AG04449 (cell line): ENCODE measurements at regions not wholly inside any gene's neighbourhood (a gene's known extent, or its start where the extent isn't known, plus 50 kb on each side); places are given as distances from the start of the nearest gene placed in this dataset.

Source experiments
- CTCF ChIA-PET: fragments of 350-600 bp; formaldehyde crosslinking; extraction: SDS; loops from one replicate; lab custom pipeline; 2021; ENCODE audit warnings: antibody characterized with exemption; lab: Yijun Ruan, JAX
- POLR2A ChIA-PET: fragments of 400-600, 350-600 bp; formaldehyde crosslinking; extraction: SDS; loops from one replicate; lab custom pipeline; 2020; ENCODE audit warnings: antibody characterized with exemption, inconsistent platforms; lab: Yijun Ruan, JAX
- DNase-seq: peaks from one replicate; pipeline ENCODE4 v3.0.0-alpha.2; 2010; ENCODE audit warnings: low read depth, low spot score
- H3K4me3 ChIP-seq: 2 replicates; pipeline ENCODE4 v1.5.1; 2011; ENCODE audit warnings: low read depth, mild to moderate bottlenecking, control low read depth, low read length
- TF ChIP-seq, protein P1 (sequence below): IDR thresholded peaks from one replicate; pipeline ENCODE4 v1.5.1; 2011; ENCODE audit warnings: mild to moderate bottlenecking, moderate library complexity, low read length, control low read depth, inconsistent platforms; ENCODE audit not compliant: insufficient read depth; ENCODE audit errors: missing control alignments

DNA sequence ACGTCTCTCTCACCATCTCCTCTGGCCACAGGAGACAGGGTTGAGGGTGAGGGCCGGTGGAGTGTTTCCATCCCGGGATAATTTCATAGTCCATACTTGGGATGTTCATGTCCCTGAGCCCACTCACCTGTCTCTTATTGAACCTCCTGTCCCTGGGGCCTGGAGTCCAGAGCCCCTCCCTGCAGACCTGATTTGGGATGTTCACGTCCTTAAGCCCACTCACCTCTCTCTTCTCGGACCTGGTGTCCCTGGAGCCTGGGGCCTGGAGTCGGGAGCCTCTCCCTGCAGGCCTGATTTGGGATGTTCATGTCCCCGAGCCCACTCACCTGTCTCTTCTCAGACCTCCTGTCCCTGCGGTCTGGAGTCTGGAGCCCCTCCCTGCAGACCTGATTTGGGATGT lies 868.2 kb downstream of the BRD1 start:
- TF ChIP-seq, protein P1, sequence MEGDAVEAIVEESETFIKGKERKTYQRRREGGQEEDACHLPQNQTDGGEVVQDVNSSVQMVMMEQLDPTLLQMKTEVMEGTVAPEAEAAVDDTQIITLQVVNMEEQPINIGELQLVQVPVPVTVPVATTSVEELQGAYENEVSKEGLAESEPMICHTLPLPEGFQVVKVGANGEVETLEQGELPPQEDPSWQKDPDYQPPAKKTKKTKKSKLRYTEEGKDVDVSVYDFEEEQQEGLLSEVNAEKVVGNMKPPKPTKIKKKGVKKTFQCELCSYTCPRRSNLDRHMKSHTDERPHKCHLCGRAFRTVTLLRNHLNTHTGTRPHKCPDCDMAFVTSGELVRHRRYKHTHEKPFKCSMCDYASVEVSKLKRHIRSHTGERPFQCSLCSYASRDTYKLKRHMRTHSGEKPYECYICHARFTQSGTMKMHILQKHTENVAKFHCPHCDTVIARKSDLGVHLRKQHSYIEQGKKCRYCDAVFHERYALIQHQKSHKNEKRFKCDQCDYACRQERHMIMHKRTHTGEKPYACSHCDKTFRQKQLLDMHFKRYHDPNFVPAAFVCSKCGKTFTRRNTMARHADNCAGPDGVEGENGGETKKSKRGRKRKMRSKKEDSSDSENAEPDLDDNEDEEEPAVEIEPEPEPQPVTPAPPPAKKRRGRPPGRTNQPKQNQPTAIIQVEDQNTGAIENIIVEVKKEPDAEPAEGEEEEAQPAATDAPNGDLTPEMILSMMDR: no peak
- no peak overlapping the region for H3K4me3 ChIP-seq
- ChIA-PET POLR2A (no interaction called here), CTCF (no interaction called here)
- no peak for DNase-seq

DNA sequence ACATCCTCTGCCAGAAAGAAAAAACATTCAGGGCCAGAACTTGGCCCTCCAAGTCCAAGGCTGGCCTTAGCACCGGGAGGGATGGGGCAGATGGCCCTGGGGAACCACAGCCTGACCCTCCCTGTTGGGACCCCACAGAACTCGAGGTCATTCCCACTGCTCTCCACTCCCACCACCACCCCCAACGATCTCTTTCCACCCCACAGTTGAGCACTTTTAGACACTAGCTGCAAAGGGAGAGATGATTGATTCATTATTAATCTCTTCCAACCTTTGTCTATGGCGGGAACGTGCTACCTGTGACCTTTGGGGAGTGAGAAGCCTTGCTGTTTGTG lies 869.7 kb downstream of the BRD1 start:
- DNase-seq: no peak
- ChIA-PET POLR2A (no interaction called here), CTCF (no interaction called here)
- no peak overlapping the region for H3K4me3 ChIP-seq
- TF ChIP-seq, protein P1: no peak

DNA sequence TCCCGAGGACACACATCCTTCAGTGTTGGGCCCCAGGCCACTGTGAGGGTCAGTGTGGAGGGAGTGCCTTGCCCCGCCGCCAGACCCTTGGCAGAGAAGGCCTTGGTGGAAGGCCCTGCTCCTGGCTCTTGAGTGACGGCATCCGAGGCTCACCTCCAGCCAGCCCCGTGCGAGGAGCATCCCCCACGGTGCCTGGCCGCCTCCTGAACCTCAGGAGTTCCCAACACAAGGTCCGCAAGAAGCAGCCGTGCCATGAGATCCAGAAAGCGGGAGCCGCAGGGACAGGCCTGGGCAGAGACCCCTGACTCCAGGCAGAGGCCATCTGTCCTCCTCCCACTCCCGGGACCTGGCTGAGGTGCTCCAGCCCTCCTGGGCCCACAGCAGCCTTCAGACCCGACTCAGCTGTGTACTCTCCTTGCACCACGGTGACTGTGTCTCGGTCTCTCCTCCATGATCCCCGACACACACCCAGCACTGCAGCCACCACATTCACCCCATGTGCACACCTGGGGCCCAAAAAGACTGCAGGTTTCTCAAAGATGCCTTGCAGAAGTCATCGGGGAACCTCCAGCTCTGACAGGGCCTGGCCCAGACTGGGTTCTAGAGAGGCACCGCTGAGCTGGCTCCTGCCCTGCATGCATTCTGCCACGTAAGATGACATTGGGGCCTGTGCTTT lies 870.2 kb downstream of the BRD1 start:
- CTCF ChIA-PET: no interaction called here
- POLR2A ChIA-PET: no interaction called here
- DNase-seq: no peak
- no peak overlapping the region for H3K4me3 ChIP-seq
- TF ChIP-seq, protein P1: no peak

DNA sequence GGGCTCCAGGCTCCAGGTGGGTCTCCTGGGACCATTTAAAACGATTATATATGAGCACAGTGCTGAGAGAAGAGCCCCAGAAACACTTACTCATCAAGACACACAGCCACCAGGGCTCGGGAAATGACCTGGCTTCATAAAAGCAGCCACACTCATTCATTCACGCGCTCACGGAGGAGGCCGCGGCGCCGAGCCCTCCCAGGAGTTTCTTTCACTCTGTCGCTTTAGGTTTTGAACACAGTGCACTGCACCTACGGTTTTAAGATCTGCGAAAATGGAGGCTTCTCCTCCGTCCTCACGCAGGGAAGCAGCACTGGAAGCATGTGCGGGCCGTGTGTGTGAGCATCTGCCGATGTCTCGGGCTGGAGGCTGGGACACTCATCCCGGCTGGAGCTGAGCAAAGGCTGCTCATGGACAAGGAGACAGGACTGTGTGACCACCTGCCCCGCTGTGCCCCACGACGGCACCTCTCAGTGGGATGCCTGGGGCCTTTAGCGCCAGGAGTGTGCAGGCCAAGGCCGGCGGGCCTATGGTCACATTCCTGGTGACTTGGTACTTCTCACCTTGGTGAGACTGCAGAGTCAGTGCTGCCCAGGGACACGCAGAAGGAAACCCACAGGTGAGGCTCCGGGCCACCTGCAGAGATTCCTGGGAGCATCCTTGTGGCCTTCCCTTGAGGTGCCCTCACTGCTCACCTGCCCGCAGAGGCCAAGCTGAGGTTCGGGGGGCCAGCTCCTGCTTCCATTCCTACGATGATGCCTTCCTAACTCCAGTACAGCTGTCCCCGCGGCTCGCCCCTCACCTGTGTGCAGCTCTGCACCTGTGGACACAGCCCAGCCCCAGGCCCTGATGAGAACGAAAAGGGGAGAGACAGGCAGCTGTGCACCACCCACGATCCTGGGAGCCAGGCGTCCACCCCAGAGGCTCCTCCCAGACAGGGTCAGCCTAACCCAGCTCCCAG lies 872.0 kb downstream of the BRD1 start:
- TF ChIP-seq, protein P1: no peak
- ChIA-PET POLR2A (no interaction called here), CTCF (no interaction called here)
- DNase-seq: no peak
- no peak overlapping the region for H3K4me3 ChIP-seq

DNA sequence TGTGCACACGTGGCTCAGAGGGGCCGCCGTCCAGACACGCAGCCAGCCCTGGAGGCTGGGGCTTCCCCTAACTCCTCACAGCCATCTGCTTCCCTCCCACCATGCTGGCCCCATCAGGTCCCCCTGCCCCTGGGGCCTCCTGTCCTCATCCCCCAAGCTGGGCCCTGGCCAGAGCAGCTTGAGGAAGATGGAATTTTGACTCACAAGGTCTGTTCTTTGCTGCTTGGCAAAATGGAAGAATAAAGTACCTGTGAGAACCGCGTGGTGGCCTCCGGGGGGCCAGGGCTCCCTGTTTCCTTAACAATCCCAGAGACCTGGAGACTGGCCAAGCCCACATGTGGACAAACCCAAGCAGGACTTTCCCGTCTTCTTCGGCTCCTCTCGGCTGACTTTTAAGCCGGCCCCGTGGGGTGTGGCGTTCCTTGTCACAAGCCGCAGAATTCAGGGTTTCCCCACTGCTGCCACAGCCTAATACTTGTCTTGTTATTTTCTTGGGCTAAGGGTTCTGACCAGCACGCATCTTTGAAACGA lies 872.8 kb downstream of the BRD1 start:
- POLR2A ChIA-PET: no interaction called here
- TF ChIP-seq, protein P1: no peak
- no peak for DNase-seq

DNA sequence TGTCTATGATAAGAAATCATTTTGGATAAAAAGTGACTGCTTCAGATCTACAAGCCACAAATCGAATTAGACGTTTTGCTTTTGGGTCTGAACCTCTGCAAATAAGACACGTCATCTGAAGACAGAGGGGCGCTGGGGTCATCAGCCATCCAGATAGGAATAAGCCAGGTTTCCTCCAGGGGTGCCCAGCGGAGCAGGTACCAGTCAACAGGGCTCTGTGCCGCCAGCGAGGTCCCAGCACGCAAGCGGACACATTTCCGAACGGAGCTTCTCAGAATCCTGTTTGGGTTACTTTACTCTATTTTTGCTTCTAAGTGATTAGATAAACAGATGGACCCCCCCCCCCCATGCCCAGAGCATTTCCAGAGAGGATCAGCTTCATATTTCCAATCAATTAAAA lies 873.8 kb downstream of the BRD1 start:
- no peak overlapping the region for H3K4me3 ChIP-seq
- ChIA-PET CTCF (no interaction called here), POLR2A (no interaction called here)
- TF ChIP-seq, protein P1: no peak
- no peak for DNase-seq

More for the DNA sequence above, 872.8 kb downstream of the BRD1 start:
- H3K4me3 ChIP-seq: no peak overlapping the region
- CTCF ChIA-PET: no interaction called here
